Psoas muscle (tissue), 7 donors: ENCODE measurements at regions not wholly inside any gene's neighbourhood (a gene's known extent, or its start where the extent isn't known, plus 50 kb on each side); places are given as distances from the start of the nearest gene placed in this dataset.

Experiments used
- ATAC-seq, 4 donors: fragments of 200-7000 bp; cut with Tn5 transposase; one replicate each; pipeline ENCODE4 v1.9.1; 2020; ENCODE audit warnings: moderate library complexity in 3 of 4, mild to moderate bottlenecking in 2 of 4
- DNase-seq, 2 donors: peaks; one replicate each; pipeline ENCODE4 v3.0.0-alpha.2; 2020
- H3K27ac ChIP-seq: fragments of 200-600 bp; one replicate; pipeline ENCODE4 v1.8.0; 2022
- H3K27me3 ChIP-seq, 3 donors: fragments of 200-600 bp in 1 of 3; one replicate each; pipeline versions ENCODE4 v1.6.1 to v1.8.0; 2013 to 2022; ENCODE audit warnings: low read length in 2 of 3, mild to moderate bottlenecking in 2 of 3, moderate library complexity in 1 of 3; ENCODE audit not compliant: insufficient read depth in 3 of 3
- H3K36me3 ChIP-seq, 2 donors: fragments of 200-600 bp in 1 of 2; one replicate each; pipeline versions ENCODE4 v1.6.1 to v1.8.0; 2013 to 2022; ENCODE audit warnings: low read depth in 1 of 2, mild to moderate bottlenecking in 1 of 2, moderate library complexity in 1 of 2; ENCODE audit not compliant: insufficient read depth in 1 of 2
- H3K4me1 ChIP-seq: fragments of 200-600 bp; one replicate; pipeline ENCODE4 v1.8.0; 2022
- H3K4me3 ChIP-seq: fragments of 200-600 bp; one replicate; pipeline ENCODE4 v1.8.0; 2022; ENCODE audit warnings: mild to moderate bottlenecking
- H3K9me3 ChIP-seq: fragments of 200-600 bp; one replicate; pipeline ENCODE4 v1.8.0; 2022
- CTCF ChIP-seq: fragments of 200-600 bp; IDR thresholded peaks from one replicate; pipeline ENCODE4 v1.8.0; 2022; ENCODE audit warnings: antibody characterized with exemption
- WGBS, 3 donors: extraction: QIAGEN DNeasy Blood & Tissue Kit; methylation state at CpG; one replicate each; pipeline versions ENCODE4 v1.1.6 to v1.1.7; 2013; 5-methylcytosine and 5-hydroxymethylcytosine counted together
- intact Hi-C, 2 donors: fragments of 100-400 bp; cut with DNase I; formaldehyde crosslinking; loops; one replicate each; pipeline versions ENCODE4 v1.11.0 to v1.14.2; 2022
- donor health status: healthy with polysubstance abuse.
- donor health status: DM: no; HTN: no; CAD: no; lungs with moderate emphysema.
- donor health status: Bipolar disorder and iron deficiency.
- donor health status: healthy.
- donor health status: DM: yes; HTN: yes; CAD: no.
- donor health status: DM: no; HTN: no; CAD: no.
- donor health status: DM: yes; HTN: yes; CAD: no.

GRCh38 chr5:4086081-4086480, 490.4 kb downstream of the IRX1 start:
- Histone ChIP-seq H3K27me3 (no peaks in the 10 kb centered on the region), H3K4me3 (no peak overlapping the region), H3K9me3 (no peaks in the 10 kb centered on the region), H3K27ac (no peak overlapping the region), H3K36me3 (no peaks in the 10 kb centered on the region), H3K4me1 (no peaks in the 10 kb centered on the region)
- 81 to 90% (median 89%) methylated on average over 4 of the region's 4 CpGs for WGBS, 3 donors
- DNase-seq: no peak
- intact Hi-C loops: no loop called here
- ATAC-seq: no peak
- no peak for TF ChIP-seq CTCF

DNA sequence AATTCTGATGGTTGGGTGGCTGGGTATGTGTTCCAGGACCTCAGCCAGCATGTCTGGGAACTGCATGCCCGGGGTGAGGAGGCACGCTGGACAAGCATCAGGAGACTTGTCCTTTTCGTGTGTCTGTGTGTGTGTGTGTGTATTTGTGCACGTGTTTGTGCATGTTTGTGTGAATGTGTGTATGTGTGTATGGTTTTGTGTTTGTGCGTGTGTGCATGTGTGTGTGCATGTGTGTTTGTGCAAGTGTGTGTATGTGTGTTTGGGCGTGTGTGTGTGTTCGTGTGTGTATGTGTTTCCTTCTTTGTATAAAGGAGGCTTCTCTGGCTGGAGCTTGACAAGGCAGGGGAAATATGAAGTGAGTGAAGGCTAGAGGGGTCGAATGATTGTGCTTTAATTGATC, 491.5 kb downstream of the IRX1 start:
- ATAC-seq (no peak), DNase-seq (no peak)
- H3K27me3 ChIP-seq: no peaks in the 10 kb centered on the region
- H3K9me3 ChIP-seq: no peaks in the 10 kb centered on the region
- no peaks in the 10 kb centered on the region for H3K36me3 ChIP-seq
- intact Hi-C loops: no loop called here
- no peaks in the 10 kb centered on the region for H3K4me1 ChIP-seq
- 75 to 88% (median 80%) methylated on average over 8 of the region's 8 CpGs for WGBS, 3 donors
- TF ChIP-seq CTCF: no peak
- H3K4me3 ChIP-seq: no peak overlapping the region
- H3K27ac ChIP-seq: no peak overlapping the region

- no peak for TF ChIP-seq CTCF
- H3K4me1 ChIP-seq: no peaks in the 10 kb centered on the region
- H3K36me3 ChIP-seq: no peaks in the 10 kb centered on the region
- intact Hi-C loops: no loop called here
- H3K9me3 ChIP-seq: no peaks in the 10 kb centered on the region
- 85 to 100% (median 88%) methylated on average over 1 of the region's 1 CpG for WGBS, 3 donors
- no peaks in the 10 kb centered on the region for H3K27me3 ChIP-seq
- no peak overlapping the region for H3K27ac ChIP-seq
- ATAC-seq: no peak
- no peak for DNase-seq
- no peak overlapping the region for H3K4me3 ChIP-seq
Measured at GRCh38 chr5:4089087-4089486, 493.5 kb downstream of the IRX1 start.

- no peaks in the 10 kb centered on the region for H3K4me1 ChIP-seq
- no peak for ATAC-seq
- no peaks in the 10 kb centered on the region for H3K27me3 ChIP-seq
- TF ChIP-seq CTCF: no peak
- WGBS, 3 donors: 25 to 33% (median 32%) methylated on average over 15 of the region's 15 CpGs
- intact Hi-C loops: no loop called here
- H3K9me3 ChIP-seq: no peaks in the 10 kb centered on the region
- H3K36me3 ChIP-seq: no peaks in the 10 kb centered on the region
- DNase-seq: no peak
- H3K4me3 ChIP-seq: no peak overlapping the region
- no peak overlapping the region for H3K27ac ChIP-seq
Measured at GRCh38 chr5:4093236-4093635, 497.6 kb downstream of the IRX1 start.

GRCh38 chr5:4093970-4094369, 498.3 kb downstream of the IRX1 start:
- H3K4me3 ChIP-seq: no peak overlapping the region
- no peak for ATAC-seq
- no peaks in the 10 kb centered on the region for H3K36me3 ChIP-seq
- no peaks in the 10 kb centered on the region for H3K9me3 ChIP-seq
- DNase-seq: no peak
- no peak for TF ChIP-seq CTCF
- no peak overlapping the region for H3K27ac ChIP-seq
- 81 to 83% (median 82%) methylated on average over 4 of the region's 4 CpGs for WGBS, 3 donors
- no peaks in the 10 kb centered on the region for H3K27me3 ChIP-seq
- H3K4me1 ChIP-seq: no peaks in the 10 kb centered on the region
- intact Hi-C loops: no loop called here
